ENCODE measurements at regions not wholly inside any gene's neighbourhood (a gene's known extent, or its start where the extent isn't known, plus 50 kb on each side); places are given as distances from the start of the nearest gene placed in this dataset.

- WGBS, 2 donors, result 79 to 86% methylated on average over 4 of the region's 4 CpGs
- no peaks in the 10 kb centered on the region for H3K4me1 ChIP-seq
- no peak for DNase-seq
- no peaks in the 10 kb centered on the region for H3K27me3 ChIP-seq
- H3K27ac ChIP-seq, result no peak overlapping the region
- intact Hi-C loops (cut with DNase I), result no loop called here
- peaks cover 0 to 13% (median 0%) of the 10 kb centered on the region in 3 donors for H3K9me3 ChIP-seq
- no peak overlapping the region for H3K4me3 ChIP-seq
- no peaks in the 10 kb centered on the region for H3K36me3 ChIP-seq
- TF ChIP-seq POLR2A (IDR thresholded peaks at IDR 0.05), result no peak
- no peak for TF ChIP-seq CTCF (IDR thresholded peaks at IDR 0.05)
Measured at GRCh38 chr4:152218576-152218975, 317.3 kb downstream of the FBXW7 start.

GRCh38 chr4:152217896-152218295 lies 318.0 kb downstream of the FBXW7 start:
- DNase-seq, result no peak
- Histone ChIP-seq H3K27ac (no peak overlapping the region), H3K36me3 (no peaks in the 10 kb centered on the region), H3K27me3 (no peaks in the 10 kb centered on the region), H3K9me3 (peaks cover 0 to 13% (median 0%) of the 10 kb centered on the region in 3 donors), H3K4me3 (no peak overlapping the region), H3K4me1 (no peaks in the 10 kb centered on the region)
- no peak for TF ChIP-seq CTCF (IDR thresholded peaks at IDR 0.05)
- TF ChIP-seq POLR2A (IDR thresholded peaks at IDR 0.05), result no peak
- intact Hi-C loops (cut with DNase I), result no loop called here
- 82 to 90% methylated on average over 3 of the region's 3 CpGs for WGBS, 2 donors

- no peak for DNase-seq
- TF ChIP-seq POLR2A (IDR thresholded peaks at IDR 0.05) (no peak), CTCF (IDR thresholded peaks at IDR 0.05) (no peak)
- 63 to 71% methylated on average over 7 of the region's 7 CpGs for WGBS, 2 donors
- Histone ChIP-seq H3K4me1 (no peaks in the 10 kb centered on the region), H3K27ac (no peak overlapping the region), H3K27me3 (no peaks in the 10 kb centered on the region), H3K4me3 (no peak overlapping the region), H3K9me3 (peaks cover 0 to 13% (median 0%) of the 10 kb centered on the region in 3 donors), H3K36me3 (no peaks in the 10 kb centered on the region)
- intact Hi-C loops (cut with DNase I), result no loop called here
Measured at GRCh38 chr4:152211936-152212653, 323.8 kb downstream of the FBXW7 start.

- WGBS, 2 donors, result 79 to 85% methylated on average over 4 of the region's 4 CpGs
- Histone ChIP-seq H3K4me3 (no peak overlapping the region), H3K36me3 (no peaks in the 10 kb centered on the region)
Measured at GRCh38 chr4:152209772-152210493, 326.0 kb downstream of the FBXW7 start.

More at GRCh38 chr4:152209772-152210493, 326.0 kb downstream of the FBXW7 start:
- H3K4me1 ChIP-seq, result no peaks in the 10 kb centered on the region
- no peak for TF ChIP-seq POLR2A (IDR thresholded peaks at IDR 0.05)
- TF ChIP-seq CTCF (IDR thresholded peaks at IDR 0.05), result no peak
- DNase-seq, result no peak
- intact Hi-C loops (cut with DNase I), result no loop called here
- H3K9me3 ChIP-seq, result peaks cover 0 to 5% (median 0%) of the 10 kb centered on the region in 3 donors
- no peaks in the 10 kb centered on the region for H3K27me3 ChIP-seq
- no peak overlapping the region for H3K27ac ChIP-seq

Data from esophagus squamous epithelium (tissue), 5 donors.